Fibroblast of lung (primary cell): ENCODE measurements at regions not wholly inside any gene's neighbourhood (a gene's known extent, or its start where the extent isn't known, plus 50 kb on each side); places are given as distances from the start of the nearest gene placed in this dataset.

Experiments
- CTCF ChIP-seq, 2 donors: IDR thresholded peaks in 1 of 2; conservative IDR thresholded peaks in 1 of 2; 1 replicate in 1 of 2; 2 replicates in 1 of 2; pipeline ENCODE4 v1.5.1; 2011 to 2012; ENCODE audit warnings: low read length in 2 of 2, control low read depth in 1 of 2, inconsistent platforms in 1 of 2, low read depth in 1 of 2, mild to moderate bottlenecking in 1 of 2
- EZH2 ChIP-seq: IDR thresholded peaks from 2 replicates; pipeline ENCODE4 v1.5.1; 2012; ENCODE audit warnings: low read length, control low read depth, mild to moderate bottlenecking; ENCODE audit errors: missing control alignments

GRCh38 chr9:95724253-95724991 is 151.1 kb upstream of the ERCC6L2 start:
- TF ChIP-seq CTCF (conservative IDR thresholded peaks at IDR 0.05 in 1 of 2, IDR thresholded peaks at IDR 0.05 in 1 of 2; ENCODE audit: low read depth in 1 of 2, low read length in 2 of 2) (no peak), EZH2 (no peak)
